Uterus (tissue), 2 donors: ENCODE measurements at regions not wholly inside any gene's neighbourhood (a gene's known extent, or its start where the extent isn't known, plus 50 kb on each side); places are given as distances from the start of the nearest gene placed in this dataset.

Experiments
- POLR2A ChIP-seq, 2 donors: fragments of 450-650 bp; IDR thresholded peaks; one replicate each; pipeline ENCODE4 v1.6.1; 2016; ENCODE audit warnings: antibody characterized with exemption in 2 of 2, mild to moderate bottlenecking in 1 of 2, moderate library complexity in 1 of 2
- TF ChIP-seq, protein P1 (sequence below), 4 experiments: fragments of 200-600 bp in 2 of 4; fragments of 450-650 bp in 2 of 4; sonication (generic) in 2 of 4; IDR thresholded peaks; one replicate each; pipeline ENCODE4 v1.5.1; 2016 to 2019; ENCODE audit warnings: antibody characterized with exemption in 4 of 4, mild to moderate bottlenecking in 2 of 4, moderate library complexity in 1 of 4

DNA sequence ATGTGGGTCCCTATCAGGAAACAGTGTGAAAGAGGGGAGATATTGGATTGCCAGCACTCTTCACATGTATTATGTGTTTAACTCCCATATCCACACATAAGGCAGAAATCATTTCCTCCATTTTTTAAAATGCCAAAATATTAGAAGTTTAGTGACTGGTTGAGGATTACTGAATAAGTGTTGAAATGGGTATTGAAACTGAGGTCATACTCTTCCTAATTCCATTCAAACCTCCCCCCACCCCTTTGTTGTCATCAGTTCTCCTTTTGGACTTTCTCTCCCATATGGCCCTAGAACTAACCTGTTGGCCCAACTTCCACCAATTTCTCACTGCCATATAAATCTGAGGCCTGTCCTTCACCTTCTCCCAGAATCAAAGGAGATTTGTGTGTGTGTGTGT is 81.6 kb downstream of the EVX1 start:
- TF ChIP-seq, protein P1, sequence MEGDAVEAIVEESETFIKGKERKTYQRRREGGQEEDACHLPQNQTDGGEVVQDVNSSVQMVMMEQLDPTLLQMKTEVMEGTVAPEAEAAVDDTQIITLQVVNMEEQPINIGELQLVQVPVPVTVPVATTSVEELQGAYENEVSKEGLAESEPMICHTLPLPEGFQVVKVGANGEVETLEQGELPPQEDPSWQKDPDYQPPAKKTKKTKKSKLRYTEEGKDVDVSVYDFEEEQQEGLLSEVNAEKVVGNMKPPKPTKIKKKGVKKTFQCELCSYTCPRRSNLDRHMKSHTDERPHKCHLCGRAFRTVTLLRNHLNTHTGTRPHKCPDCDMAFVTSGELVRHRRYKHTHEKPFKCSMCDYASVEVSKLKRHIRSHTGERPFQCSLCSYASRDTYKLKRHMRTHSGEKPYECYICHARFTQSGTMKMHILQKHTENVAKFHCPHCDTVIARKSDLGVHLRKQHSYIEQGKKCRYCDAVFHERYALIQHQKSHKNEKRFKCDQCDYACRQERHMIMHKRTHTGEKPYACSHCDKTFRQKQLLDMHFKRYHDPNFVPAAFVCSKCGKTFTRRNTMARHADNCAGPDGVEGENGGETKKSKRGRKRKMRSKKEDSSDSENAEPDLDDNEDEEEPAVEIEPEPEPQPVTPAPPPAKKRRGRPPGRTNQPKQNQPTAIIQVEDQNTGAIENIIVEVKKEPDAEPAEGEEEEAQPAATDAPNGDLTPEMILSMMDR (IDR thresholded peaks at IDR 0.05) = no peak
- no peak for TF ChIP-seq POLR2A (IDR thresholded peaks at IDR 0.05)
